Natural killer cell (primary cell): ENCODE measurements at regions not wholly inside any gene's neighbourhood (a gene's known extent, or its start where the extent isn't known, plus 50 kb on each side); places are given as distances from the start of the nearest gene placed in this dataset.
"Not testable (repeated sequence)": the region's sequence is repeated elsewhere in the genome, so short reads cannot be mapped to it uniquely, and the experiment has no call there.

ENCODE experiments used
- ATAC-seq, 3 donors: fragments of 150-1000 bp in 2 of 3; fragments of 200-7000 bp in 1 of 3; cut with Tn5 transposase; 1 replicate in 1 of 3; 2 replicates in 2 of 3; pipeline ENCODE4 v1.10.0; 2021; ENCODE audit warnings: mild to moderate bottlenecking in 2 of 3, moderate library complexity in 2 of 3
- DNase-seq, 2 donors: peaks; one replicate each; pipeline versions ENCODE4 v3.0.0 to v3.0.0-alpha.2; 2013 to 2021; ENCODE audit warnings: mixed read lengths in 1 of 2
- H3K27ac ChIP-seq: one replicate; pipeline ENCODE4 v1.5.1; 2013; ENCODE audit warnings: mild to moderate bottlenecking, low read length
- H3K27me3 ChIP-seq: one replicate; pipeline ENCODE4 v1.6.1; 2013; ENCODE audit warnings: low read length; ENCODE audit not compliant: control insufficient read depth, insufficient read depth
- H3K36me3 ChIP-seq: one replicate; pipeline ENCODE4 v1.6.1; 2013; ENCODE audit warnings: low read length; ENCODE audit not compliant: control insufficient read depth, insufficient read depth
- H3K4me1 ChIP-seq: one replicate; pipeline ENCODE4 v1.6.1; 2013; ENCODE audit warnings: low read length; ENCODE audit not compliant: control insufficient read depth, insufficient read depth
- H3K4me3 ChIP-seq: one replicate; pipeline ENCODE4 v1.5.1; 2013; ENCODE audit warnings: low read length
- H3K9me3 ChIP-seq: one replicate; pipeline ENCODE4 v1.6.1; 2013; ENCODE audit warnings: low read length; ENCODE audit not compliant: control insufficient read depth, insufficient read depth
- H3K27ac Mint-ChIP-seq, 2 donors: one replicate each; pipeline ENCODE4 v1.8.0; 2022; ENCODE audit warnings: mild to moderate bottlenecking in 2 of 2, mixed read lengths in 2 of 2, moderate library complexity in 1 of 2
- H3K27me3 Mint-ChIP-seq, 2 donors: one replicate each; pipeline ENCODE4 v1.8.0; 2022; ENCODE audit warnings: low read depth in 2 of 2, mixed read lengths in 2 of 2
- H3K36me3 Mint-ChIP-seq: one replicate; pipeline ENCODE4 v1.8.0; 2022; ENCODE audit warnings: mixed read lengths
- H3K4me1 Mint-ChIP-seq, 2 donors: one replicate each; pipeline ENCODE4 v1.8.0; 2022; ENCODE audit warnings: mixed read lengths in 2 of 2
- H3K4me3 Mint-ChIP-seq: one replicate; pipeline ENCODE4 v1.8.0; 2022; ENCODE audit warnings: mild to moderate bottlenecking, moderate library complexity, mixed read lengths
- H3K9me3 Mint-ChIP-seq, 2 donors: one replicate each; pipeline ENCODE4 v1.8.0; 2022; ENCODE audit warnings: mixed read lengths in 2 of 2
- WGBS: methylation state at CpG from one replicate; pipeline ENCODE4 v1.1.7; 2013; ENCODE audit warnings: missing lambda C conversion rate; ENCODE audit not compliant: insufficient coverage; 5-methylcytosine and 5-hydroxymethylcytosine counted together
- intact Hi-C: fragments of 100-400 bp; cut with micrococcal nuclease; formaldehyde crosslinking; loops from one replicate; pipeline ENCODE4 v1.14.2; 2022

- H3K27me3 Mint-ChIP-seq, H3K36me3 ChIP-seq, H3K9me3 ChIP-seq, H3K4me1 ChIP-seq, H3K9me3 Mint-ChIP-seq, H3K27ac ChIP-seq, H3K4me1 Mint-ChIP-seq, intact Hi-C loops, H3K36me3 Mint-ChIP-seq, H3K27me3 ChIP-seq, DNase-seq, H3K27ac Mint-ChIP-seq, H3K4me3 ChIP-seq, ATAC-seq, H3K4me3 Mint-ChIP-seq: not testable (repeated sequence)
- 100% methylated on average over 4 of the region's 16 CpGs for WGBS
Measured at GRCh38 chrX:153266140-153266539, 55.4 kb downstream of the PNMA6F start.

DNA sequence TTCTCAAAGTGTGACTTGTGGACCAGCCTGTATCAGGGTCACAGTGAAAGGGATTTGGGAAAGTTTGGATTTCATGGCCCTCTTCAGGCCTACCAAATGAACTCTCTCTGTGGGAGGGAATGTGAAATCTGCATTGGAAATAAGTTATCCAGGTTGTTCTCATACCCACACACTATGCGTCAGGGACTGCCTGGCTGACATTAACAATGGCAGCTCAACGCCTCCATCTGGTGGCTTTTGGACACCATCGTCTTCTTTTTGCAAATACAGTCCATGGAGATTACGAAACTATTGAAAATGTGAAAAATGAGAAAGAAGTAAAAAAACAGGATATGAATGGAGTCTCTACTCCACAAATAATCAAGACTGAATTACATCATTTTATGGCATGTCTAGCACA is 61.1 kb downstream of the PNMA6F start:
- H3K4me3 ChIP-seq, H3K27me3 ChIP-seq, ATAC-seq, H3K27ac Mint-ChIP-seq, DNase-seq, intact Hi-C loops, H3K9me3 Mint-ChIP-seq, H3K4me3 Mint-ChIP-seq, H3K9me3 ChIP-seq, H3K27ac ChIP-seq, H3K36me3 ChIP-seq, H3K36me3 Mint-ChIP-seq, H3K4me1 Mint-ChIP-seq, H3K4me1 ChIP-seq: not testable (repeated sequence)
- WGBS = no CpG with 5 or more reads among the region's 4 CpGs
- peaks cover 2 to 11% of the 10 kb centered on the region in 2 donors for H3K27me3 Mint-ChIP-seq

GRCh38 chrX:153253239-153253638 is 68.3 kb downstream of the PNMA6F start:
- H3K36me3 Mint-ChIP-seq, H3K27me3 ChIP-seq, DNase-seq, H3K4me1 ChIP-seq, H3K27ac Mint-ChIP-seq, H3K27me3 Mint-ChIP-seq, H3K27ac ChIP-seq, H3K4me3 ChIP-seq, H3K9me3 Mint-ChIP-seq, ATAC-seq, H3K4me3 Mint-ChIP-seq, intact Hi-C loops, H3K36me3 ChIP-seq, H3K4me1 Mint-ChIP-seq, H3K9me3 ChIP-seq: not testable (repeated sequence)
- no CpG with 5 or more reads among the region's 7 CpGs for WGBS

GRCh38 chrX:153252378-153253129 is 69.0 kb downstream of the PNMA6F start:
- H3K36me3 Mint-ChIP-seq, H3K27me3 Mint-ChIP-seq, ATAC-seq, H3K4me3 Mint-ChIP-seq, H3K27ac Mint-ChIP-seq, H3K27ac ChIP-seq, H3K9me3 ChIP-seq, H3K4me1 Mint-ChIP-seq, H3K27me3 ChIP-seq, H3K9me3 Mint-ChIP-seq, H3K4me3 ChIP-seq, DNase-seq, H3K36me3 ChIP-seq, H3K4me1 ChIP-seq, intact Hi-C loops: not testable (repeated sequence)
- WGBS = 96% methylated on average over 3 of the region's 20 CpGs

- H3K27me3 Mint-ChIP-seq, intact Hi-C loops, ATAC-seq, H3K4me3 Mint-ChIP-seq, H3K27me3 ChIP-seq, DNase-seq, H3K27ac Mint-ChIP-seq, H3K9me3 Mint-ChIP-seq, H3K36me3 Mint-ChIP-seq, H3K4me3 ChIP-seq, H3K27ac ChIP-seq, H3K36me3 ChIP-seq, H3K9me3 ChIP-seq, H3K4me1 ChIP-seq, H3K4me1 Mint-ChIP-seq: not testable (repeated sequence)
- no CpG with 5 or more reads among the region's 12 CpGs for WGBS
Measured at GRCh38 chrX:153251952-153252351, 69.6 kb downstream of the PNMA6F start.

DNA sequence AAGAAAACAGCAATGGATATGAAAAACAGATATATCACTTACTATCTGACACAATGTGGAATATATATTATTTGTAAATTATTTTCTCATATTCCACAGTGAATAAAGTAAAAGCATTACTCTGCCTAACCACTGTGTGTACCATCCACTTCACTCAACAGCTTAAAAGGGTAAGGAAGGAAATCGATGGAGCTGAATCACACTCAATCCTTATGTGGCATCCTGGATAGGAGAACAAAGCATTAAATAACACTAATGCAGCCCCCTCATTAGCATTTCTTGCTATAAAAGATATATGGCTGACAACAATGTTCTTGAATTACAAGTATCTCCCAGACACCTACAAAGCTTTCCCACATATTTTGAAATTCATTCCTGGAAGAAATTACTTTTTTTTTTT is 70.8 kb downstream of the PNMA6F start:
- WGBS = no CpG with 5 or more reads among the region's 1 CpG
- DNase-seq, H3K4me1 Mint-ChIP-seq, H3K27me3 ChIP-seq, intact Hi-C loops, H3K9me3 Mint-ChIP-seq, H3K27ac Mint-ChIP-seq, H3K36me3 ChIP-seq, H3K4me1 ChIP-seq, H3K4me3 Mint-ChIP-seq, H3K9me3 ChIP-seq, H3K27ac ChIP-seq, H3K36me3 Mint-ChIP-seq, H3K4me3 ChIP-seq, ATAC-seq: not testable (repeated sequence)
- H3K27me3 Mint-ChIP-seq = peaks cover 0 to 14% of the 10 kb centered on the region in 2 donors
